ENCODE measurements at regions not wholly inside any gene's neighbourhood (a gene's known extent, or its start where the extent isn't known, plus 50 kb on each side); places are given as distances from the start of the nearest gene placed in this dataset.

- DNase-seq (ENCODE audit: low read depth in 3 of 3): no peak
Measured at GRCh38 chr12:126362493-126362892, 1297.3 kb downstream of the AACS start.

GRCh38 chr12:126362964-126363363 is 1297.7 kb downstream of the AACS start:
- DNase-seq (ENCODE audit: low read depth in 3 of 3): no peak

- DNase-seq (ENCODE audit: low read depth in 3 of 3): no peak
Measured at GRCh38 chr12:126369487-126370463, 1304.5 kb downstream of the AACS start.

- no peak for DNase-seq (ENCODE audit: low read depth in 3 of 3)
Measured at GRCh38 chr12:126383506-126383905, 1318.3 kb downstream of the AACS start.

- no peak for DNase-seq (ENCODE audit: low read depth in 3 of 3)
Measured at GRCh38 chr12:126384026-126384564, 1318.9 kb downstream of the AACS start.

- no peak for DNase-seq (ENCODE audit: low read depth in 3 of 3)
Measured at GRCh38 chr12:126385785-126386184, 1320.5 kb downstream of the AACS start.

- no peak for DNase-seq (ENCODE audit: low read depth in 3 of 3)
Measured at GRCh38 chr12:126389220-126389841, 1324.1 kb downstream of the AACS start.

- DNase-seq (ENCODE audit: low read depth in 3 of 3): no peak
Measured at GRCh38 chr12:126389961-126390360, 1324.7 kb downstream of the AACS start.

GRCh38 chr12:126390969-126391566 is 1325.8 kb downstream of the AACS start:
- no peak for DNase-seq (ENCODE audit: low read depth in 3 of 3)

GRCh38 chr12:126396536-126396935 is 1331.3 kb downstream of the AACS start:
- no peak for DNase-seq (ENCODE audit: low read depth in 3 of 3)

- DNase-seq (ENCODE audit: low read depth in 3 of 3): no peak
Measured at GRCh38 chr12:126397071-126397581, 1331.9 kb downstream of the AACS start.

- no peak for DNase-seq (ENCODE audit: low read depth in 3 of 3)
Measured at GRCh38 chr12:126397660-126398059, 1332.4 kb downstream of the AACS start.

GRCh38 chr12:126400831-126401230 is 1335.6 kb downstream of the AACS start:
- no peak for DNase-seq (ENCODE audit: low read depth in 3 of 3)

GRCh38 chr12:126404293-126404881 is 1339.2 kb downstream of the AACS start:
- DNase-seq (ENCODE audit: low read depth in 3 of 3): no peak

GRCh38 chr12:126418400-126418799 is 1353.2 kb downstream of the AACS start:
- DNase-seq (ENCODE audit: low read depth in 3 of 3): no peak

- DNase-seq (ENCODE audit: low read depth in 3 of 3): no peak
Measured at GRCh38 chr12:126419131-126419530, 1353.9 kb downstream of the AACS start.

- no peak for DNase-seq (ENCODE audit: low read depth in 3 of 3)
Measured at GRCh38 chr12:126424696-126425095, 1359.5 kb downstream of the AACS start.

- no peak for DNase-seq (ENCODE audit: low read depth in 3 of 3)
Measured at GRCh38 chr12:126425264-126425663, 1360.0 kb downstream of the AACS start.

GRCh38 chr12:126428769-126429168 is 1363.5 kb downstream of the AACS start:
- DNase-seq (ENCODE audit: low read depth in 3 of 3): no peak

GRCh38 chr12:126430921-126431320 is 1365.7 kb downstream of the AACS start:
- no peak for DNase-seq (ENCODE audit: low read depth in 3 of 3)

- DNase-seq (ENCODE audit: low read depth in 3 of 3): no peak
Measured at GRCh38 chr12:126431767-126432166, 1366.5 kb downstream of the AACS start.

GRCh38 chr12:126432780-126433179 is 1367.5 kb downstream of the AACS start:
- no peak for DNase-seq (ENCODE audit: low read depth in 3 of 3)
